Sciatic nerve (tissue), 2 donors: ENCODE measurements at regions not wholly inside any gene's neighbourhood (a gene's known extent, or its start where the extent isn't known, plus 50 kb on each side); places are given as distances from the start of the nearest gene placed in this dataset.
"Not testable (repeated sequence)": the region's sequence is repeated elsewhere in the genome, so short reads cannot be mapped to it uniquely, and the experiment has no call there.

Experiments used
- ATAC-seq: fragments of 200-7000 bp; cut with Tn5 transposase; one replicate; pipeline ENCODE4 v1.9.1; 2020; ENCODE audit warnings: mild to moderate bottlenecking, moderate library complexity
- DNase-seq: peaks from one replicate; pipeline ENCODE4 v3.0.0-alpha.2; 2020; ENCODE audit warnings: low spot score
- intact Hi-C: fragments of 100-400 bp; cut with DNase I; formaldehyde crosslinking; loops from one replicate; pipeline ENCODE4 v1.14.2; 2022
- donor health status: DM: no; HTN: no; CAD: no.
- donor health status: DM: no; HTN: no; CAD: no.

- intact Hi-C loops = no loop called here
- ATAC-seq = no peak
- no peak for DNase-seq
Measured at GRCh38 chr16:13568803-13569202, 351.2 kb upstream of the ERCC4 start.

DNA sequence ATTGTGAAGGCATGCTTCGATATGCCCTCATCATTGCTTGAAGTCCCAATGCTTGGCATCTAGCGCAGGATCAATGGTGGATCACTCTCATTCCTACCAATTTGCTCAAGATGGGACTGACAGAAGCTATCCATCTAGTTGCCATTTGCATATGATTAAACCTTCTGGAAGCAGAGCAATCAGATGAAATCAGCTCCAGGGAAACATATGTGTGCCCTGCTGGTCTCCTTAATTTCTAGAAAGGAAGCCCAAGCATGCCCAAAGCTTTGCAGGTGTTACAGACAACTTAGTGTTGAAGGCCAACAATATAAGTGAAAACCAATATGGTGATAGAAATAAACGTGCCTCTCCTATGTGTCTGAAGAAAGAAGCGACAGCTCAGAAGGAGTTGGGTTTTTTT lies 350.0 kb upstream of the ERCC4 start:
- ATAC-seq = no peak
- intact Hi-C loops = no loop called here
- DNase-seq = no peak

GRCh38 chr16:13571036-13571435 lies 348.9 kb upstream of the ERCC4 start:
- intact Hi-C loops = no loop called here
- no peak for DNase-seq
- ATAC-seq = no peak

DNA sequence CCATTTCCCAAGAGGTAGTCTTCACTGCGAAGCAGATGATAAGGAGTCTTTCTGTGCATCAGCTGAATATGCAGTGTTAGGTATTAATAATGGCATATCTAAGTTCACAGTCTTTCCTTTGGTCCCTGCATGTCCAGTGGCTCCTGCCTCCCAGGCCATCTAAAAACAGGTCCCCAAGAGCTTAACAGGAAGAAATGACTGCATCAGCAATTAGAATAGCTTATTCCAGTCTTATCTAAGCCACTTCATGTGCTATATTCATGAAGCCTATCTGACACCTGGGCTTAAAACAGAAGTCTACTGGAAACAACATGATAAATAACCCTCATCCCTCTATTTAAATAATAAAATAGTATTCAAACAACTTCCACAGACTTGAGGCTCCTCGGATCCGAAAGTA lies 346.1 kb upstream of the ERCC4 start:
- intact Hi-C loops = no loop called here
- DNase-seq (no peak), ATAC-seq (no peak)

- no peak for DNase-seq
- no peak for ATAC-seq
- intact Hi-C loops = no loop called here
Measured at GRCh38 chr16:13586051-13586450, 333.9 kb upstream of the ERCC4 start.

- ATAC-seq (no peak), DNase-seq (no peak)
- intact Hi-C loops = no loop called here
Measured at GRCh38 chr16:13587181-13587580, 332.8 kb upstream of the ERCC4 start.

DNA sequence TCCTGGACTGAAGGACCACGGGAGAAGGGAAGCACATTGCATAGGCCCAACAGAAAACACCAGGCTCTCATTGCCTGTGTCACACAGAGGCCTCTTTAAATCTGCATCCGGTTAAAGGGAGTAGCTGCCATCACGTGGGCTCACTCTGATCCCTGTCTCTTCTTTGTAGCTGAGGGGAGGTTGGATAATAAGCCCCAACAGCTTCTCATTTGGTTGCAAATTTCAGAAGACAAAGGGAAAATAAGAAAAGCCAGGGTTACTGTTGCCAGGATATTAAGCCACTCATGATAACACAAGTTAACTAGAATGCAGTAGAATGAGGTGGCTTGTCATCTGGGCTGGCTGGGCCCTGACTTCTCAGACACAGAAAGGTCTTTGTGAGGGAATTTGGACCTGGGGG lies 325.1 kb upstream of the ERCC4 start:
- no peak for ATAC-seq
- intact Hi-C loops = no loop called here
- DNase-seq = no peak

DNA sequence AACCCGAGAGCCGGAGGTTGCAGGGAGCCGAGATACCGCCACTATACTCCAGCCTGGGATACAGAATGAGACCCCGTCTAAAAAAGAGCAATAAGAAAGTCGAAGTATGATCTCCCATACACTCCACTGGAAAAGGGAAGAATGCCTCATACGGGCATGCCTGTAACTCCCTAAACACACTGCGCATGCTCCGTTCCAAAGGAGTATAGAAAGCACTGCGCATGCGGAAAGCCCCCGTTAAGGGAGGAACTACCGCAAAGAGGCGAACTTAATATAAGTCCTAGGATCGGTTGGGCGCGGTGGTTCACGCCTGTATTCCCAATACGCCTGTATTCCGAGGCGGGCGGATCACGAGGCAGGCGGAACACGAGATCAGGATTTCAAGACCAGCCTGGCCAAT lies 313.1 kb upstream of the ERCC4 start:
- intact Hi-C loops = no loop called here
- no peak for ATAC-seq
- no peak for DNase-seq

GRCh38 chr16:13607289-13607688 lies 312.7 kb upstream of the ERCC4 start:
- ATAC-seq (no peak), DNase-seq (no peak)
- intact Hi-C loops = no loop called here

GRCh38 chr16:13611596-13611995 lies 308.4 kb upstream of the ERCC4 start:
- intact Hi-C loops = no loop called here
- ATAC-seq = no peak

DNA sequence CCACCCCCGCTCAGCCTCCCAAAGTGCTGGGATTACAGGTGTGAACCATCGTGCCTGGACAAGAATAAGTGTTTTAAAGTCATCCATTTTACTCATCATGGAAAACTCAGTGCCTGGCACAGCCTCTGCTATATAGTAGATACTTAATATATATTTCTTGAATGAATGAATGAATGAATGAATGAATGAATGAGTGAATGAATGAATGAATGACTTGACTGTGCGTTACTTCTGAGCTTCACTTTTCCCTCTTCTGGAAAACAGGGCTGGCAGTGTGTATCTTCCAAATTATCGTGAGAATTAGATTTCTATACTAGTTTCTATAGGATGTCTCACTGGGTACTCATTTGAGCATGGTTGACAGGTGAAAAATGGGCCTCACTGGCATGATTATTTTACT lies 307.3 kb upstream of the ERCC4 start:
- DNase-seq = no peak
- ATAC-seq = no peak
- intact Hi-C loops = no loop called here

More at GRCh38 chr16:13611596-13611995, 308.4 kb upstream of the ERCC4 start:
- no peak for DNase-seq

DNA sequence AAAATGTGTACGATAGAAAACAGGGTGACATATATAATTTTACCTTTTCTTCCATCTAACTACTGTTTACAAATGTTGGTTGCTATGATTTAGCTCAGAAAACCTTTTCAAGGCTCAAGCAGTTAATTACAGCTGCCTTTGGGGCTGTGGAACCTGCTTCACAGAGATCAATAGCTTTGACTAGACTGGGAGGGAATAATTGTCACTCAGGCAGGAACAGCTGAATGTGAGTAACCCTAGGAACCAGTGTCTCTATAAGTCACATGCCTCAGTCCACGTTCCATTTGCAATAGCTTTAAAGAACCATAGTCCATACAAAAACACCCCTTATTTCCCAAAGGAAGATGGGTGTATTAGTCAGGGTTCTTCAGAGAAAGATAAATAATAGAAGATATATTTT lies 306.8 kb upstream of the ERCC4 start:
- DNase-seq (no peak), ATAC-seq (no peak)
- intact Hi-C loops = no loop called here

DNA sequence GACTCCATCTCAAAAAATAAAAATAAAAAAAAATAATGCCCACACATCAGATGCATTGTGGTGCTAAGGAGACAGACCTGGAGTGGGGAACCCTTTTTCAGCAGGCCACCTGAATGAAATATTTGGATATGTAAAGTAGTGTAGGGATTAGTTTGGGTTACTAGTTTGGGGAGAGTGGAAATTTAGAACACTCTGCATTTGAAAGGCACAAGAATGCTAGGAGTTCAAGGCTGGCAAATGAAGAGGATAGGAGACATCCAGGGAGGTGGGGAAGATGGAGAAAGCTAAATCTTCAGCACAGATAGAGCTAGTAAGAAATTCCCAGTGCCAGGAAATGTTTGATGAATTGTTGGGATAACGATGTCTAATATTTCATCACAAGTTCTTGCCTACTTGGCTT lies 298.3 kb upstream of the ERCC4 start:
- intact Hi-C loops = no loop called here
- DNase-seq (no peak), ATAC-seq (no peak)

GRCh38 chr16:13628156-13628555 lies 291.8 kb upstream of the ERCC4 start:
- DNase-seq (no peak), ATAC-seq (no peak)
- intact Hi-C loops = loop anchor here (5.0 kb wide), 1 partner anchor 886 kb away; no protein-coding TSS in a partner anchor

DNA sequence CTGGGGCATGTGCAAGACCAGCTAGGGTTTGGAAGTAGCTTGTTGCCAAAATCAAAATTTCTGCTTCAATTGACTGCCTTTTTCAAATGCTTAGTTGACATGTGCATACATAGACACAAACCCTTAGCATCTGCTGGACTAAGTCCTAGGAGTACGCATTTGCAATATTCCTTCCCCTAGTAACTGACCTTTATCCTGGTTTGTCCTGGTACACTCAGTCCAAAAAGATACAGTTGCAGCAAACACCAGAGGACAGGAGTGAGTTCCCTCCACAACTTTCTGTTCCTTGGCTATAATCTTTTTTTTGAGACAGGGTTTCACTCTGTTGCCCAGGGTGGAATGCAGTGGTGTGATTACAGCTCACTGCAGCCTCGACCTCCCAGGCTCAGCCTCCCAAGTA lies 290.2 kb upstream of the ERCC4 start:
- ATAC-seq = no peak

GRCh38 chr16:13630374-13630773 lies 289.6 kb upstream of the ERCC4 start:
- DNase-seq (no peak), ATAC-seq (no peak)
- intact Hi-C loops = no loop called here

More for the DNA sequence above, 290.2 kb upstream of the ERCC4 start:
- no peak for DNase-seq
- intact Hi-C loops = loop anchor here (5.0 kb wide), 1 partner anchor 887 kb away; no protein-coding TSS in a partner anchor

GRCh38 chr16:13631213-13631767 lies 288.7 kb upstream of the ERCC4 start:
- intact Hi-C loops = no loop called here
- no peak for ATAC-seq
- DNase-seq = no peak

GRCh38 chr16:13631916-13632315 lies 288.0 kb upstream of the ERCC4 start:
- DNase-seq (no peak), ATAC-seq (no peak)
- intact Hi-C loops = no loop called here

GRCh38 chr16:13632504-13632903 lies 287.4 kb upstream of the ERCC4 start:
- ATAC-seq, DNase-seq, intact Hi-C loops: not testable (repeated sequence)

GRCh38 chr16:13633391-13633861 lies 286.5 kb upstream of the ERCC4 start:
- intact Hi-C loops = no loop called here
- ATAC-seq (no peak), DNase-seq (no peak)

DNA sequence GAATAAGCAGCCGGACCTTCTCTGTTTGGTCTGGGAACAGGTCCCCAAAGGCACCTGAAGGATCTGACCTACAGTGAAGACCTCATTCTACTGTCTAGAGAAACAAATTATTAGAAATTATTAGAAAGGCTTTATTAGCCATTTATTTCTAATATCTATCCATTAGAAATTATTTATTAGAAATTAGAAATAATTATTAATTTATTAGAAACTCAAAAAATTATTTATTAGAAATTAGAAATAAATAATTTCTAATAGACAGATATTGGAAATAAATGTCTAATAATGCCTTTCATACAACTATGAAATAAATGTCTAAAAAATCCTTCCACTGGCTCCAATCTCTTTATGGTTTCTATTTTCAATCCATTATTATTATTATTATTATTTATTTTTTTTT lies 285.7 kb upstream of the ERCC4 start:
- ATAC-seq = no peak
- DNase-seq = no peak
- intact Hi-C loops = no loop called here
